Activated CD4-positive, alpha-beta T cell treated with anti-CD3 and anti-CD28 coated beads, Interleukin-2, amount 50 U/mL, for 24 hours (primary cell): ENCODE measurements at regions not wholly inside any gene's neighbourhood (a gene's known extent, or its start where the extent isn't known, plus 50 kb on each side); places are given as distances from the start of the nearest gene placed in this dataset.

Experiments used
- DNase-seq, 2 donors: peaks; one replicate each; pipeline ENCODE4 v3.0.0-alpha.2; 2020; ENCODE audit warnings: low read depth in 1 of 2, low spot score in 1 of 2

DNA sequence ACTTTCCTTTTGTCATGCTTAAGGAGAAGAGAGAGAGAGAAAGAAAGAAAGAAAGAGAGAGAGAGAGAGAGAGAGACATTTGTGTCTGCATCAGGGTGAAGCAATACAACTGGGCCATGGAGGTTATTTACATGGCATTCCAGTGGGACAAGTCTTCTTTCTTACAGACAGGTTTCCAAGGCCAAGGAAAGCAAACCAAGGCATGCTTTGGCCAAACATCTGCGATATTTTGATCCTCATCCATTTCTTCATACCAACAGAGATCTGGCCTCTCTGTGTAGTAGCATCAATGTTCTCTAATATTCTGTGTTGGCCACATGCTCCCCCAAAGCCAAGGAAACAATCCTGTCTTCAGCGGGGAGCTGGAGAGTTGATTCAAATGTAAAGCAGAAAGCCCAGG, 292.1 kb downstream of the SETD4 start:
- DNase-seq = no peak

DNA sequence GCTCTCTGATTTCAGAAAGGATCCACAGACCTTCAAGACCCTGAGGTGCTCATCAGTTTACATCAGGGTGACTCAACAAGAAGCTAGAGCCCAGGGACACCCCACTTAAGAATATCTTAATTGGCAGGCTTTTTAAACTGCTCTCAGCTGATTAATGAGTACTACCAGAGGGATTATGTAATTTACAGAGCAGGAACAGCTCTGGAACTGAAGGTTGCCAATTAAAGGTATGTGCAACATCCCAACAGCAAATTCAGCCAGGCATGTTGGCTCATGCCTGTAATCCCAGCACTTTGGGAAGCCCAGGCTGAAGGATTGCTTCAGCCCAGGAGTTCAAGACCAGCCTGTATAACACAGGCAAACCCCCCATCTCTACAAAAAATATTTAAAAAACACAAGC, 295.7 kb downstream of the SETD4 start:
- no peak for DNase-seq

DNA sequence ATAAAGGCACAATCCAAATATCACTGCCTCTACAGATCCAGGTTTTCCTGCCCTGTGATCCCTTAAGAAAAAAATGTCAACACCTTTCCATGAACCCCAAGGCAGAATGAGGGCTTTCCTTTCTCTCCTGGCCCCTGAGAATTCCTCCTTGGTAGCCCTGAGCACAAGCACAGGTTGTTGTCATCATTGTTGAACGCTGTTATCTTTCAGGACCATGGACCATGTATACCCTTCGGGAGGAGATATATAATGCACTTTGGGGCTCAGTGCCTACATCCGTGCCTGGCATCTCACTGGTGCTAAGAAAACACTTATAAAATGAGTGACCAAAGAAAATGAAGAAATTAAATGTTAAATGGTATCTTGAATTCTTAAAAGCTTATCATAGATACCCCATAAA, 296.2 kb downstream of the SETD4 start:
- no peak for DNase-seq

DNA sequence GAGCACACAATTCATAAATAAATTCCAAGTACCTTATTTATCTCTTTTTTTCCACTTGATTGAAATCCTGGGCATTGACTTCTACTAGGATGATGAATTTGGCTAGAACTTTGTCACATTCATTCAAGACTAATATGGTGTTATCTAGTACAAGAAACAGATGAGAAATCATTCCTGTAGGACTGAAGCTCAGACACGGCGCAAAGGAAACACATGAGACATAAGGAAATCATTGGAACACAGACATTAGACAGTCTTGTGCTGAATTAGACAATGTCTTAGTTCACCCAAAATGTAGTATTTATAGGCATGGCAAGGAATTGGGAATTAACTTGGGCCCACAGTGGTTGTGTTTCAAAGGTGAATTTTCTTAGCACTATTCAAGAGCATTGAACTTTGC, 305.7 kb downstream of the SETD4 start:
- no peak for DNase-seq

DNA sequence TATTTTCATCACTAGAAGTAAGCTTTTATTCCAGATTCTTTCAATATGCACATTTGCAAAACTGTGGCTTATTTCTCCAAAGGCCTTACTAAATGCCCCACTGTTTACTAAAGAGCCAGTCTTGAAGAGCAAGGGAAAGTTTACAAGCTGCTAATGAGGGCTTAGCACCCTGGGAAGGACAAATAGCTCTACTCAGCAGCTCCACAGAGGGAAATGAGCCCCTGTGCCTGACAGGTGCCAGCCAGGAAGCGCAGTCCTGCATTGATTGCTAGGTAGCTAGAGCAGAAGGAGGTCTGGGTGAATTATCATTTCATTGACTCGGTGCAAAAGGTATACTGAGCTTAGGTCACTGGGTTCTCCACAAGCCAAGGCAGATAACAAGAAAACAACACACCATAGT, 307.0 kb downstream of the SETD4 start:
- no peak for DNase-seq

DNA sequence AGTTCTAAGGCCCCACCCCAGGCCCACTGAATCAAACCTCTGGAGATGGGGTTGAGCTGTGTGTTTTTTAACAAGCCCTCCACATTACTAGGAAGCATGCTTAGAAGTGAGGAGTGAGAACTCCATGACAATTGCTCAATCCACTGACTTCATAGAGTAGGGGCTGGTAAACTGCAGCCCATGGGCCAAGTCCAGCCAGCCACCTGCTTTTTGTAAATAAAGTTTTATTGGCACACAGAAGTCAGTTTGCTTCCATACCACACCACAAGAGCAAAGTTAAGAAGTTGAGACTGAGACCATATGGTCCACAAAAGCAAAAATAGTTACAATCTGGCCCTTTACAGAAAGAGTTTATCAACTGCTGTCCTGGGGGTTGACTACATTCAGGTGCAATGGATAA, 309.2 kb downstream of the SETD4 start:
- no peak for DNase-seq

DNA sequence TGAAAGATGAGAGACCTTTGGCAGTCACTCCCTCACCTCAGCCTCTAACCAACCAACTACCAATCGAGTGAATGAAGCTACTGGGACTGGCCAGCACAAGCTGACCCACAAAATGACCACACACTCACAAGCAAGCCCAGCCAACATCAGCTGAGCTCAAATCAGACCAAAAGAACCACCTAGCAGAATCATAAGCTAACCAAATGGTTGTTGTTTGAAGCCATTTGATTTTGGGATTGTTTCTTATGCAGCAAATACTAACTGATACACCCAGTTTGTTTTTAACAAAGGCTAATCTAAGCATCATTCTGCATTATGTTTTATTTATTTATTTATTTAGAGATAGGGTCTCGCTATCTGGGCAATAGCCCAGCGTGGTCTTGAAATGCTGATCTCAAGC, 310.4 kb downstream of the SETD4 start:
- DNase-seq = no peak

DNA sequence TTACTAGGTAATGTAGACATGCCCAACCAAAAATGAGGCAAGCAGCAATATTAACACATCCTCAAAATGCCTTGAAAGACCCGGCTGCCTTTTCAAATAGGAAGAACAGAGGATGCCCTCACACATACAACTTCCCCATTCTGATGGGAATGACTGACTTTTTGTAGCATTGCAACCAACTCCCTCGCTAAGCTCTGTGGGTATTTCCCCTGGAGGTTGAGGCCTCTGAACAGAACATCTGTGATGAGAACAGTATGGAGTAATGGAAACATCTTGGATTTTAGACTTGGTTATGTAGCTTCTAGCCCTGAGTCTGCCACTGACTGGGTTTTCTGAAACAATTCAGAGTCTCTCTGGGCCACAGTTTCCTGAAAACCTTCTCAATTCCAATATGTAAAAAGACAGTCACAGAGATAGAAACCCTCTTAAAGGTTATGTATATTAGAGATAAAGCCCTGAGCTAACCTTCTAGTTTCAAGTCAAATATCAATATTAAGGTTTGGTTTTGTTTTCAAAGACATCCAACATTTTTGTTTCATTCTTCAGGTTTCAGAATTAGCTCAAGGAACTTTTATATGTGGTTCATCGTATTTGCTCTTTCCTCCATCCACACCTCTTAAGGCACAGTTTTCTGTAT, 311.5 kb downstream of the SETD4 start:
- DNase-seq = no peak

DNA sequence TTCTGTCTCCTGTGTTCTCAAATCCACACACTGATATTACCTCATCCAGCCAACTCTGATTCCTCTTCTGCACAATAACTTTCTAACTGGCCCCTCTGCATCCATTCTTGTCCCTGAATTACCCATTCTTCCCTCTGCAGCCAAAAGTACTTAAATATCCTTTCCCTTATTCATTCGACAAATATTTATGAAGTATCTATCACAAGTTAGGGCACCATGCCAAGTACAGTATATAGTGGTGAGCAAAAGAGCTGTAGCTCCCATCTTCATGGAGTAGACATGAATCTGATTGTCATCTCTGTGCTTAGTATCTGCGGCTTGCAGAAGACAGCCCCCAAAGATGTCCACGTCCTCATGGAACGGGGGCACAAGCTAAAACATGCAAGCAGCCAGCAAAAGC, 316.8 kb downstream of the SETD4 start:
- DNase-seq = no peak

DNA sequence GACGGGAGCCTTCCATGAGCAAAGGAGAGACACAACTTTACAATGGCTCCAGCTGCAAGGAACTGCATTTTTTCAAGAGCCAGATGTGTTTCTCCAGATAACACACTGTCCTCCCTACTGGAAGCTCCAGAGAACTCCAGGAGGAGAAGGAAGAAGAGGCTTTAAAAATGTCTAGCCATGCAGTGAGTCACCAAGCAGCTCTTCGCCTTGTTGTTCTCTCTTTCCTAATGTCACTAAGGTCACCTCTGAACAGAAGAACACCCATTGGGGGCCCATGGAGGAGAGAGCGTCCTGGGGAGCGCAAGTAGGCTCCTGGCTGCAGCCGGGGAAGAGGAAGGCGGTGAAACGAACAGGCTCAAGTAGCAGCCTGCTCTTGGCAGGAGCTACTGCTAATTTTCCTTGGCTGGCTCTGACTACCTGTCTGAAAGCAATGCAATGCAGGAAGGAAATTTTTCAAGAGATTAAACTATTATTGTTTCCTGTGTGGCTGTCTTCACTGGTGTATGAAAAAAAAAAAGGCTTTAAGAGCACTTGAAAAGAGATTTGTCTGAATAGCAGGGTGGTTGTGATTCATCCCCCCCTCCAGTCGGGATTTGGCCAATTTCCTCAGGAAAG, 321.9 kb downstream of the SETD4 start:
- DNase-seq = no peak

DNA sequence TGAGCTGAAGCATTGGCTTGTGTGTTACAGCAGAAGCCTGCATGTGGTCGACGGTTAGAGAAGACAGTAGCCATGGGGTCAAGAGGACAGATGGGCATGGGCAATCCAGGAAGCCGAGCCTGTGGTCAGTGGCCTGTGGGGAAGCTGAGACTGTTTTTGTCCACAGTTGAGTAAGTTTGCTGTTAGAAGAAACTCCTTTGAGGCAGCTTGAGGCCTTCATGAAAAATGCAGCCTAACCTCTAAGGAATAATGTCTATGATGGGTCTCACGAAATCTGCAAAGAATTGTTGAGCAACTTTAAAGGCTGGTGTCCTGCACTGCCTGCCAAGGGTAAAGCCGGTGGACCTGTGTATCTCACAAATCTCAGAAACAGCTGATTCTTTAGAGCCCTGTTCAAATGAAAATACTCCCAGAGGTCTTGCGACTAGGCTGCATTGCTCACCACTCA, 322.4 kb downstream of the SETD4 start:
- DNase-seq = no peak

DNA sequence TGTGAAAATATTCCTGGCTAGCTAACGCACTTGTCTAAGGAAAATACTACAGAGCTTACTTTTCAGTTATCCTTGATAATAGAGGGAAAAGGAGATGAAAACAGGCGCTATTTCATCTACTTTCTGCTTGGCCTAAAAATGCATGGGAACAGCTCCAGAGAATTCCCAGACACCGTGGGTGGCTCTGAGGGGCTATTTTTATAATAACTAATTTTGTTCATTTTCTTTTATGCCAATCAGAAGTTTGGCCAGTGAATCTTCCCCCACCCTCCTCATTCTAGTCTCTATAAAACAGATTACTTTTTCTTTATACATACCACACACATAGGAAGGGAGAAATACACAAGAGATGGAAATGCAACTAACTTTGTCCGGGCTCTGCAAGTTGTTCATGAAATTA, 322.9 kb downstream of the SETD4 start:
- DNase-seq = no peak

DNA sequence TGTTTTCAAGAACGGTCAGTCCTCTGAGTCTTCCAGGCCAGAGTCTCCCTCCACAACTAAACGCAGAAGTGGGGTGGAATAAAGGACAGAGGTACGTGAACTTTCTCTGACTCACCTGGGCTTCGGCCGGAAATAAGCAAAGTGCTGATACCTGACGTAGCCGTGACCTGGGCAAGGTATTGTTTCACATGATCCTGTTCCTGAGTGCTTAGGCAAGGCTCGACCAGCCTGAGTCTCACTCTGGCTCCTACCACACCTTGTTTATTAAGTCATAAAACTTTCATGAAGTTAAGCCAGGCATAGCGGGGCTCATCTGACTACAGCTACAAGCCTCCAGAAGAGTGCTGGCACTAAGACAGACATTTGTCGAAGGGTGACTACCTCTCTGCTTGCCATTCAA, 327.5 kb downstream of the SETD4 start:
- no peak for DNase-seq

DNA sequence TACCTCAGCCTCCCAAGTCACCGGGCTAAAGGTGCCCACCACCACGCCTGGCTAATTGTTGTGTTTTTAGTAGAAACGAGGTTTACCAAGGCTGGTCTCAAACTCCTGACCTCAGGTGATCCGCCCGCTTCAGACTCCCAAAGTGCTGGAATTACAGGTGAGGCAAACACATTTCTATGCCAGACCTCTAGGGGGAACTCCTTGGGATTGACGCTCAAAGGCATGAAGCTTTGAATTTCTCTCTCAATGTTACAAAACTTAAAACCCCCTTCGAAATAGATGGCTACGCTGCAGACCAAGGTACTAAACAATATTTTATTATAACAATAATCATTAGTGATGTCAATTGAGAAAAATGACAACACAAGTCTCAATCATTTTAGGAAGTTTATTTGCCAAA, 330.0 kb downstream of the SETD4 start:
- DNase-seq = no peak

DNA sequence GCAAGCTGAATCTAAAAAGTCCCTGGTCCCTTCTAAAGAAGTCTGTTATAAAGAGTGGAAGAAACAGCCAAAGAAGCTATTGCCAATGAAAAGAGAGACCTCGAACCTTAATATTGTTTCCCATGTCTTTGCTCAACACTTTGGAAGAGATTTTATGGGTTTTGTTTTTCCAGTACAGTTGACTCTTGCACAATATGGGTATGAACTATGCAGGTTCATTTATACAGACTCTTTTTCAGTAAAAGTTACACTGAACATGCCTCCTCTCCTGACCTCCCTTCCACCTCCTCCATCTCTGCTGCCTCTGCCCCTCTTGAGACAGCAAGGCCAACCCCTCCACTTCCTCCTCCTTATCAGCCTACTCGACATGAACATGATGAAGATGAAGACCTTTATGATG, 332.5 kb downstream of the SETD4 start:
- DNase-seq = no peak

DNA sequence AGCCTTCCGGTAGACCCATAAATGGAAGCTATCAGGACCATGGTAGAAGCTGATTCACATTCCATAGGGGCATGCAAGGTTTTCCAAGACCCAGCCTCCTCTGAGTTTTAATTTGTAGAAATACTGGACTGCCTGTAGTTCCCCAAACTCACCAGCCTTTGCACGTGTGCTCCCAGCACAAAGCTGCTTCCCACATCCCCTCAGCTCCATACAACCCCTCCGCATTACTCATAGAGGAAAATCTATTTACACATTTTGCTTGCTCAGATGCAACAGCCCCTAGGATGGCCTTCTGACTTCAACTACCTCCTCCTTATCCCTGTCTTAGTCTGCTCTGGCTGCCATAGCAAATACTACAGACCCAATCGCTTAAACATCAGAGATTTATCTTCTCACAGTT, 336.2 kb downstream of the SETD4 start:
- DNase-seq = no peak

DNA sequence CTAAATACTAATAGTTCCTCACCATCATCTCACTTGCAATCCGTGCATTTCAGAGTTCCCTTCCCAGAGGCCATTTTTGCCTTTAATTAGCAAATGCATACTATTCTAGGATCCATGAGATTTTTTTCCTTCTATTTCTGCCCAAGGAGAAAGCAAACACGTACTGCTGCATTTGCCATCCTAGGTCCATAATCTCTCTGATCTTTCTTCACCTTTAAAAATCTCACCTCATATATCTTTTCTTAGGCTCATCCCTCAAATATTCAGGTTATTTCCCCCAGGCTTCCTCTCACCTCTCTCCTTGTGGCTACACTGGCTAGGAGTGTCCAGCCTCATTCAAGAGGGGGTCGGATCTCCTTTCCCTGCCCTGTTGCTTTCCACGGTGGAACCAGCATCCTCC, 338.6 kb downstream of the SETD4 start:
- DNase-seq = no peak

DNA sequence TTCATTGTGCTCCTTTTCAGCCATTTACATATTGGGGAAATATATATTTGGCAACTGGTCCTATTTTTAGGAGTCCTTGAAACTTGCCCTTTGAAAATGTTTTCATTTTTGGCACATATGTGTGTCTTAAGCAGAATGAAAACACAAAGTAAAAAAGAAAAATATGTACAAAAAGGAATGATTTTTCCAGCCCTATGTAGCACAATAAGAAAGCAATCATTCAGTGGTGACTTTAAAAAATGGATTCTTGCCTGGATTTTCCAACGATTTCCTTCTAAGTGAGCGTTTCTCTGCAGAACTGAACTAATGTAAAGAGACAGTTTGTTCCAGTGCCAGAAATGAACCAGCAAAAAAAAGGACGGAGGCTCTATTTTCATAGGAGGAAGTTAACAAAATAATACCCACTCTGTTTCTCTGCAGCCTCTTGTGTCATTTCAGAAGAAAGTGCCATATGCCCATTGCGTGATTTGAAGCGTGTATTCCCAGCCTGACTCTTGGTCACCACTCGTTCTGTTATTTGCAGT, 340.1 kb downstream of the SETD4 start:
- DNase-seq = no peak

DNA sequence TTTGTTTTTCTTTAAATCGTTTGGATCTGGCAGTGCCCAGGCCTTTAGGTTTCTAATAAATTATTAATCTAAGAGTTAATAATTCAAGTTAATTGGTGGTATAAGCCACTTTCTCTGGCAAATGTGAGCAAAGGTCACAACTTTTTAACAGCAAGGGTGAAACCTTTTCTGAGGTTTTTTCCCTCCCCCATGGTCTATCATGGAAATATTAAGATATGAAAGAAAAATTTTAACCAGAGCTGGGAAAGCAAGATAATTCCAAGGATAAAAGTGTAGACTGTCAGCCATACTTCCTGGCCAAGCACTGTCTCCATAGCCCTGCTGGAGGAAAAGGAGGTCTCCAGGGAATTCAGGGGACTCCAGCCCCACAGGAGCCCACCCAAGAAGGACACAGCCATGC, 341.2 kb downstream of the SETD4 start:
- DNase-seq = no peak

DNA sequence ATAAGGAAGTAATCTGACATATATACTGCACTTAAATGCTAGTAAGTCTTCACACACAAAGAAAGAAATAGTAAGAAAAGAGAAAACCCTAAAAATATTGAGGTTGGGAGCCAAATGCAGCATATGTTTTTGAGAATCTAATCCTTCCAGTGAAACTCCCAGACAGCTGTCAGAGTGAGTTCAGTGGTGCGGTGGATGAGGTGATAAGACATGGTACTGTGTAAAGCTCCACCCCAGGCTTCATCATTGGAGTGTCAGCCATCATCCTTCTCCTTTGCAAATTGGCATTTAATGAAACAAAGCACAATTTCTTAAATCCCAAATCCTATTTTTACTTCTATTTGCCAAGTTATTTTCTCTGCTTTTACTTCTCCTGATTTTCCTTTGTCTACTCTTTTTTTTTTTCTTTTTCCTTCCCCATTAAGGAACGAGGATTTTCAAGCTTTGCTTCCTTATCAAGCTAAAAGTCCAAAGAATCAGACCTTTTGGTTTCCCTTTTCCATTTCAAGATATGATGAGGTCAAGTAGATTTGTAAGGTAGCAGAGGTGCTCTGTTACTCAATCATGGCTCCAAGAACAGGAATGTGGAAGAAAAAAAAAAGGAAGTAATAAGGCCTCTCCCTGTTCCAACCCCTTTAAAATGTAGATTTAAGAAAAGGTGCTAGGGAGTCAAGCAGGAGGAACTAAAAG, 343.3 kb downstream of the SETD4 start:
- no peak for DNase-seq

DNA sequence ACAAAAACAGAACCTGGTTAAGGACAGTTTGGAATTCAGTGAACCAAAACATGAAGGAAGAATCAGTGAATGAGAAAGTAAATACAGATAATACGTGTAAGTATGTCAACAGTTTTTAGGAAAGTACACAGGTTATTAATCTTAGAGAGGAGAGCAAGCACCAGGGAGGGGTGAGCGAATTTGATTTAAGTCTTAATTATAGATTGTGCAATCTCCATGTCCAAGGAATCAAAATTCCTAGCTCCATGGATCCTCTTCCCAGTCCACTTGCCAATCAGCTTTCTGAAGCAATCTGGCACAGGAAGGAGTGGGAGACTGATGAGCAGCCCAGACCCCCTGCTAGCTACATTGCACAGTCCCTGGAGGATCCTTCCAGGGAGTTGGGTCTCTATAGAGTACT, 346.4 kb downstream of the SETD4 start:
- DNase-seq = no peak

DNA sequence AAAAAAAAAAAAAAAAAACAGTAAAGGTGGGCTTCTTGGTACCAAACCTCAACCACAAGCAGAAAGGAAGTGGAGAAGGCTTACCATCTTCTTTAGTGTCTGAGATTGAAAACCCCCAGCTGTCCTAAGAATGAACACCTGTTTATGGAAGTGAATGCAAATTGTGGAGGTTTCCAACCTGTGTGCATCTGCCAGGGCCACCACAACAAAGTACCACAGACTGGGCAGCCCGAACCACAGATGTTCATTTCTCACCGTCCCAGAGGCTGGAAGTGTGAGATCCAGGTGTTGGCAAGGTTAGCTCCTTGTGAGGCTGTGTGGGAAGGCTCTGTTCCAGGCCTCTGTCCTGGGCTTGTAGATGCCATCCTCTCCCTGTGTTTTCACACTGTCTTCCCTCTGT, 348.7 kb downstream of the SETD4 start:
- no peak for DNase-seq

DNA sequence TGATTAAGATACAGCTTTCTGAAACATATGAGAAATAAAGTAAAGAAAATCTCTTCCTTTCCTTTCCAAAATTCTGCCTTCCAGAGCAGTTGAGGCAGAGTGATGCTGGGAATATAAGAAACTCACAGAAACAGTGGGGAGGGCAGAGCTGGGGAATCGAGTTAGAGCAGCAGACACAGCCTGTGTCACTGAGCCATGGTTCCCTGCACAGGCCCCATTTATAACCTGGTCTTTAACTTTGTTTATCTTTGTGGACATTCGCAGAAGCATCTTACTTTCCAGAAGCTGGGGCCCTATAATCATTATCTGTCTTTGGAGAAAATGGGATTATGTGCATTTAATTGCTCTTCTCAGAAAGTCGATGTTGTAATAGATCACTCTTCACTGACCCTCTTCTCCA, 349.1 kb downstream of the SETD4 start:
- no peak for DNase-seq
